GM12891 (cell line): ENCODE measurements at regions not wholly inside any gene's neighbourhood (a gene's known extent, or its start where the extent isn't known, plus 50 kb on each side); places are given as distances from the start of the nearest gene placed in this dataset.

Experiments used
- DNase-seq: peaks from one replicate; pipeline ENCODE4 v3.0.0; 2011; ENCODE audit warnings: low spot score; ENCODE audit not compliant: insufficient read length
- FAIRE-seq: peaks from 2 replicates; lab custom pipeline; 2011; peaks lifted over from hg19 to GRCh38; lab: Jason Lieb, UNC
- PAX5 ChIP-seq: IDR thresholded peaks from 2 replicates; pipeline ENCODE4 v1.6.1; 2011; ENCODE audit warnings: low read length, moderate library complexity, mild to moderate bottlenecking; ENCODE audit not compliant: insufficient read depth, severe bottlenecking
- POLR2A ChIP-seq: IDR thresholded peaks from 2 replicates; pipeline ENCODE4 v1.6.1; 2011; ENCODE audit warnings: low read depth, low read length, control low read depth
- POLR2AphosphoS5 ChIP-seq: IDR thresholded peaks from 2 replicates; pipeline ENCODE4 v1.6.1; 2011; ENCODE audit warnings: low read depth, low read length, control low read depth
- POU2F2 ChIP-seq: IDR thresholded peaks from 2 replicates; pipeline ENCODE4 v1.6.1; 2011; ENCODE audit warnings: low read depth, mild to moderate bottlenecking, control low read depth, low read length, moderate library complexity
- SPI1 ChIP-seq: IDR thresholded peaks from 2 replicates; pipeline ENCODE4 v1.6.1; 2011; ENCODE audit warnings: low read depth, low read length, control low read depth
- TAF1 ChIP-seq: IDR thresholded peaks from 2 replicates; pipeline ENCODE4 v1.6.1; 2011; ENCODE audit warnings: low read depth, low read length, control low read depth

- FAIRE-seq, result peak; percentile 35
- TF ChIP-seq POU2F2, result no peak
- TF ChIP-seq POLR2A, result no peak
- TF ChIP-seq PAX5, result no peak
- TF ChIP-seq TAF1, result no peak
- no peak for TF ChIP-seq POLR2AphosphoS5
- TF ChIP-seq SPI1, result no peak
- no peak for DNase-seq
Measured at GRCh38 chr3:31248563-31248992, 284.1 kb upstream of the STT3B start.

- TF ChIP-seq SPI1 (no peak), POLR2A (no peak), TAF1 (no peak), POLR2AphosphoS5 (no peak), POU2F2 (no peak), PAX5 (no peak)
- DNase-seq, result no peak
- peak; percentile 20 for FAIRE-seq
Measured at GRCh38 chr3:31249545-31249944, 283.2 kb upstream of the STT3B start.

- TF ChIP-seq POLR2AphosphoS5, result no peak
- TF ChIP-seq PAX5, result no peak
- no peak for TF ChIP-seq POU2F2
- TF ChIP-seq TAF1, result no peak
- TF ChIP-seq SPI1, result no peak
- TF ChIP-seq POLR2A, result no peak
- DNase-seq (no peak), FAIRE-seq (peak; percentile 41)
Measured at GRCh38 chr3:31250116-31250777, 282.5 kb upstream of the STT3B start.

- DNase-seq (no peak), FAIRE-seq (no peak)
- TF ChIP-seq PAX5 (no peak), POU2F2 (no peak), POLR2A (no peak), SPI1 (no peak), TAF1 (no peak), POLR2AphosphoS5 (no peak)
Measured at GRCh38 chr3:31251083-31251482, 281.6 kb upstream of the STT3B start.

GRCh38 chr3:31252216-31253185, 280.2 kb upstream of the STT3B start:
- no peak for DNase-seq
- no peak for TF ChIP-seq TAF1
- TF ChIP-seq POLR2A, result no peak
- TF ChIP-seq SPI1, result no peak
- no peak for TF ChIP-seq PAX5
- TF ChIP-seq POLR2AphosphoS5, result no peak
- no peak for TF ChIP-seq POU2F2
- peak; percentile 45 for FAIRE-seq

- FAIRE-seq (no peak), DNase-seq (no peak)
- TF ChIP-seq POU2F2 (no peak), POLR2A (no peak), POLR2AphosphoS5 (no peak), TAF1 (no peak), PAX5 (no peak), SPI1 (no peak)
Measured at GRCh38 chr3:31253782-31254181, 278.9 kb upstream of the STT3B start.

- no peak for TF ChIP-seq SPI1
- no peak for TF ChIP-seq POLR2AphosphoS5
- TF ChIP-seq POLR2A, result no peak
- TF ChIP-seq PAX5, result no peak
- TF ChIP-seq POU2F2, result no peak
- no peak for TF ChIP-seq TAF1
- FAIRE-seq (no peak), DNase-seq (no peak)
Measured at GRCh38 chr3:31254483-31254882, 278.2 kb upstream of the STT3B start.

GRCh38 chr3:31255007-31255581, 277.6 kb upstream of the STT3B start:
- TF ChIP-seq POLR2AphosphoS5, result no peak
- TF ChIP-seq PAX5, result no peak
- no peak for TF ChIP-seq POU2F2
- TF ChIP-seq TAF1, result no peak
- no peak for TF ChIP-seq SPI1
- no peak for TF ChIP-seq POLR2A
- DNase-seq (no peak), FAIRE-seq (no peak)

GRCh38 chr3:31262201-31262600, 270.5 kb upstream of the STT3B start:
- DNase-seq, result no peak
- FAIRE-seq, result peak; percentile 43
- TF ChIP-seq POU2F2, result no peak
- TF ChIP-seq SPI1, result no peak
- TF ChIP-seq POLR2AphosphoS5, result no peak
- no peak for TF ChIP-seq PAX5
- no peak for TF ChIP-seq TAF1
- no peak for TF ChIP-seq POLR2A
